CD14-positive monocyte (primary cell): ENCODE measurements at regions not wholly inside any gene's neighbourhood (a gene's known extent, or its start where the extent isn't known, plus 50 kb on each side); places are given as distances from the start of the nearest gene placed in this dataset.

Experiments used
- DNase-seq, 3 donors: peaks; one replicate each; pipeline ENCODE4 v3.0.0-alpha.2; 2011 to 2022
- H2AFZ ChIP-seq: 2 replicates; pipeline ENCODE4 v1.6.0; 2012; ENCODE audit warnings: mild to moderate bottlenecking, low read depth, low read length, inconsistent platforms; ENCODE audit not compliant: insufficient read depth, poor library complexity, severe bottlenecking
- H3K27ac ChIP-seq, 2 donors: 1 replicate in 1 of 2; 2 replicates in 1 of 2; pipeline ENCODE4 v1.5.1; 2012 to 2013; ENCODE audit warnings: low read length in 2 of 2, control low read depth in 1 of 2, inconsistent platforms in 1 of 2, low read depth in 1 of 2, mild to moderate bottlenecking in 1 of 2
- H3K27me3 ChIP-seq, 2 donors: one replicate each; pipeline versions ENCODE4 v1.6.0 to v1.6.1; 2011 to 2013; ENCODE audit warnings: low read length in 2 of 2; ENCODE audit not compliant: control insufficient read depth in 2 of 2, insufficient read depth in 2 of 2
- H3K36me3 ChIP-seq, 2 donors: replicated peaks in 1 of 2; 1 replicate in 1 of 2; 2 replicates in 1 of 2; pipeline versions ENCODE4 v1.5.1 to v1.6.1; 2012 to 2013; ENCODE audit warnings: low read length in 2 of 2, control low read depth in 1 of 2, inconsistent platforms in 1 of 2, mild to moderate bottlenecking in 1 of 2; ENCODE audit not compliant: insufficient read depth in 2 of 2, control insufficient read depth in 1 of 2
- H3K4me1 ChIP-seq, 2 donors: 1 replicate in 1 of 2; 2 replicates in 1 of 2; pipeline versions ENCODE4 v1.5.1 to v1.6.1; 2012 to 2013; ENCODE audit warnings: low read length in 2 of 2, control low read depth in 1 of 2, inconsistent platforms in 1 of 2, mild to moderate bottlenecking in 1 of 2, moderate library complexity in 1 of 2; ENCODE audit not compliant: insufficient read depth in 2 of 2, control insufficient read depth in 1 of 2
- H3K4me2 ChIP-seq: replicated peaks from 2 replicates; pipeline ENCODE3; 2012; ENCODE audit warnings: low read length, moderate library complexity, mild to moderate bottlenecking; ENCODE audit not compliant: poor library complexity, severe bottlenecking; ENCODE audit errors: extremely low read depth
- H3K4me3 ChIP-seq, 3 experiments: fragments of 200-600 bp in 1 of 3; sonication (generic) in 1 of 3; replicated peaks in 1 of 3; 1 replicate in 2 of 3; 2 replicates in 1 of 3; pipeline ENCODE4 v1.5.1; 2011 to 2013; ENCODE audit warnings: low read length in 3 of 3, mild to moderate bottlenecking in 3 of 3, control low read depth in 2 of 3, low read depth in 2 of 3, inconsistent platforms in 1 of 3, moderate library complexity in 1 of 3
- H3K79me2 ChIP-seq: 2 replicates; pipeline ENCODE4 v1.6.0; 2012; ENCODE audit warnings: mild to moderate bottlenecking, control low read depth, inconsistent platforms, low read length, moderate library complexity; ENCODE audit not compliant: insufficient read depth
- H3K9ac ChIP-seq: 2 replicates; pipeline ENCODE4 v1.6.0; 2017; ENCODE audit warnings: low read length, mild to moderate bottlenecking; ENCODE audit not compliant: insufficient read depth, poor library complexity, severe bottlenecking
- H3K9me3 ChIP-seq, 2 donors: replicated peaks in 1 of 2; 1 replicate in 1 of 2; 2 replicates in 1 of 2; pipeline versions ENCODE4 v1.5.1 to v1.6.1; 2012 to 2013; ENCODE audit warnings: low read length in 2 of 2, control low read depth in 1 of 2; ENCODE audit not compliant: control insufficient read depth in 1 of 2, insufficient read depth in 1 of 2
- H4K20me1 ChIP-seq: 2 replicates; pipeline ENCODE4 v1.6.0; 2012; ENCODE audit warnings: mild to moderate bottlenecking, low read length, control low read depth, moderate library complexity; ENCODE audit not compliant: insufficient read depth
- H3K27ac Mint-ChIP-seq, 7 donors: one replicate each; pipeline ENCODE4 v1.8.0; 2020; ENCODE audit warnings: mild to moderate bottlenecking in 7 of 7, mixed read lengths in 7 of 7, moderate library complexity in 6 of 7, inconsistent platforms in 2 of 7
- H3K27me3 Mint-ChIP-seq, 3 donors: one replicate each; pipeline ENCODE4 v1.8.0; 2021 to 2022; ENCODE audit warnings: low read depth in 3 of 3, mild to moderate bottlenecking in 3 of 3, mixed read lengths in 3 of 3, moderate library complexity in 3 of 3, inconsistent platforms in 1 of 3
- H3K36me3 Mint-ChIP-seq, 2 donors: one replicate each; pipeline ENCODE4 v1.8.0; 2020; ENCODE audit warnings: mixed read lengths in 2 of 2, inconsistent platforms in 1 of 2, mild to moderate bottlenecking in 1 of 2
- H3K4me1 Mint-ChIP-seq: one replicate; pipeline ENCODE4 v1.8.0; 2020; ENCODE audit warnings: mild to moderate bottlenecking, mixed read lengths
- H3K4me3 Mint-ChIP-seq, 2 donors: one replicate each; pipeline ENCODE4 v1.8.0; 2020; ENCODE audit warnings: mild to moderate bottlenecking in 2 of 2, mixed read lengths in 2 of 2, moderate library complexity in 1 of 2
- H3K9me3 Mint-ChIP-seq, 7 donors: one replicate each; pipeline ENCODE4 v1.8.0; 2020 to 2022; ENCODE audit warnings: mixed read lengths in 7 of 7, mild to moderate bottlenecking in 6 of 7, moderate library complexity in 6 of 7, inconsistent platforms in 2 of 7
- WGBS: methylation state at CpG from one replicate; pipeline ENCODE4 v1.1.5; 2013; ENCODE audit warnings: missing lambda C conversion rate; ENCODE audit not compliant: insufficient coverage; 5-methylcytosine and 5-hydroxymethylcytosine counted together
- intact Hi-C, 2 donors: fragments of 100-400 bp; cut with micrococcal nuclease; formaldehyde crosslinking; loops; one replicate each; pipeline versions ENCODE4 v1.15.0 to v1.15.1; 2023
- TF ChIP-seq, protein P1 (sequence below): fragments of 200-600 bp; IDR thresholded peaks from one replicate; pipeline ENCODE4 v1.8.0; 2022; ENCODE audit warnings: antibody characterized with exemption, mild to moderate bottlenecking

DNA sequence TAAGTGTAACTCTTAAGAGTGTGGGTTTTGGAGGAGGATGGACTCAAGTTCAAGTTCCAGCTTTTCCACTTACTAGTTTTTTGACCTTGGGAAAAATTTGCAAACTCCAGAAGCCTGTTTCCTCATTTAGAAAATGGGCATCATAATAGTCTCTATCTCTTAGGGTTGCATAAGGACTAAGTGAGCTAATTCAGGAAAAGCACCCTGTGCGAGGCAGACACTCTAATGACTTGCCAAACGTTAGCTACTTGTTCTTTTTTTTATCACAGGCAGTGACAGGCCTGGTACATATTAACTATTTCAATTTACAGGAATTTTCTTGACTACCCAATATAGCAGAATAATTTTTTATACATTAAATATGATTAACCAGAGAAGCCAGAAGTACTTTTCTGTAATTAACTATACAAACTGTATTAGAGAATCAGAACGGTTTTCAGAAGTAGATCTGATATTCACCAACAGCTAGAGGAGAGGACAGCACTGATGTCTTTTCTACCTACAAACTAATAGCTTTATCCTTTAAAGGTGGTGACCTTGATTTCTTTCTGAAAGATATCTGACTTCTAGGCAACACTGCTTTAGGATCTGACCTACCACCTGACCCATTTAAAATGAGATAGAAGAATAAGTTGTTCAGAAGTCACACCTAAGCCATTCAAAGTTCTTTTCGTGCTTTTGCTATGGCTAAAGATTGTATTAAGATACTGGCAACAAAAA lies 139.6 kb upstream of the HAND2 start:
- H3K27me3 Mint-ChIP-seq = no peaks in the 10 kb centered on the region
- H3K27ac ChIP-seq = no peak overlapping the region
- H3K79me2 ChIP-seq = no peaks in the 10 kb centered on the region
- no peaks in the 10 kb centered on the region for H3K4me1 ChIP-seq
- intact Hi-C loops = no loop called here
- DNase-seq = no peak
- peaks cover 0 to 4% (median 0%) of the 10 kb centered on the region in 7 donors for H3K9me3 Mint-ChIP-seq
- no peaks in the 10 kb centered on the region for H3K36me3 Mint-ChIP-seq
- H3K4me3 Mint-ChIP-seq = no peak overlapping the region
- H3K9ac ChIP-seq = no peak overlapping the region
- no peak overlapping the region for H3K4me2 ChIP-seq
- no peaks in the 10 kb centered on the region for H3K4me1 Mint-ChIP-seq
- no peaks in the 10 kb centered on the region for H3K27me3 ChIP-seq
- no CpG with 5 or more reads among the region's 4 CpGs for WGBS
- no peaks in the 10 kb centered on the region for H4K20me1 ChIP-seq
- TF ChIP-seq, protein P1, sequence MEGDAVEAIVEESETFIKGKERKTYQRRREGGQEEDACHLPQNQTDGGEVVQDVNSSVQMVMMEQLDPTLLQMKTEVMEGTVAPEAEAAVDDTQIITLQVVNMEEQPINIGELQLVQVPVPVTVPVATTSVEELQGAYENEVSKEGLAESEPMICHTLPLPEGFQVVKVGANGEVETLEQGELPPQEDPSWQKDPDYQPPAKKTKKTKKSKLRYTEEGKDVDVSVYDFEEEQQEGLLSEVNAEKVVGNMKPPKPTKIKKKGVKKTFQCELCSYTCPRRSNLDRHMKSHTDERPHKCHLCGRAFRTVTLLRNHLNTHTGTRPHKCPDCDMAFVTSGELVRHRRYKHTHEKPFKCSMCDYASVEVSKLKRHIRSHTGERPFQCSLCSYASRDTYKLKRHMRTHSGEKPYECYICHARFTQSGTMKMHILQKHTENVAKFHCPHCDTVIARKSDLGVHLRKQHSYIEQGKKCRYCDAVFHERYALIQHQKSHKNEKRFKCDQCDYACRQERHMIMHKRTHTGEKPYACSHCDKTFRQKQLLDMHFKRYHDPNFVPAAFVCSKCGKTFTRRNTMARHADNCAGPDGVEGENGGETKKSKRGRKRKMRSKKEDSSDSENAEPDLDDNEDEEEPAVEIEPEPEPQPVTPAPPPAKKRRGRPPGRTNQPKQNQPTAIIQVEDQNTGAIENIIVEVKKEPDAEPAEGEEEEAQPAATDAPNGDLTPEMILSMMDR = no peak
- H2AFZ ChIP-seq = no peak overlapping the region
- no peaks in the 10 kb centered on the region for H3K36me3 ChIP-seq
- H3K9me3 ChIP-seq = peaks cover 0 to 3% of the 10 kb centered on the region in 2 donors
- H3K27ac Mint-ChIP-seq = no peak overlapping the region
- no peak overlapping the region for H3K4me3 ChIP-seq

DNA sequence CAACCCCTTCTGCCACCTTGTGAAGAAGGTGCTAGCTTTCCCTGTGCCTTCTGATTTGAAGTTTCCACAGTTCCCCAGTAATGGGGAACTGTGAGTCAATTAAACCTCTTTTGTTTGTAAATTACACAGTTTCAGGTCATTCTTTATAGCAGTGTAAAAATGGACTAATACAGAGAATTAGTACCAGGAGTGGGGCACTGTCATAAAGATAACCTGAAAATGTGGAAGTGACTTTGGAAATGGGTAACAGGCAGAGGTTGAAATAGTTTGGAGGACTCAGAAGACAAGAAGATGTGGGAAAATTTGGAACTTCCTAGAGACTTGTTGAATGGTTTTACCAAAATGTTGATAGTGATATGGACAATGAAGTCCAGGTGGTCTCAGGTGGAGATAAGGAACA lies 131.0 kb upstream of the HAND2 start:
- DNase-seq = no peak
- H3K4me3 Mint-ChIP-seq = no peak overlapping the region
- H3K9ac ChIP-seq = no peak overlapping the region

More for the DNA sequence above, 131.0 kb upstream of the HAND2 start:
- Histone ChIP-seq H3K27ac (no peak overlapping the region), H3K9me3 (no peaks in the 10 kb centered on the region), H2AFZ (no peak overlapping the region), H4K20me1 (no peaks in the 10 kb centered on the region), H3K36me3 (no peaks in the 10 kb centered on the region), H3K79me2 (no peaks in the 10 kb centered on the region), H3K27me3 (no peaks in the 10 kb centered on the region), H3K4me3 (no peak overlapping the region), H3K4me2 (no peak overlapping the region), H3K4me1 (no peaks in the 10 kb centered on the region)
- TF ChIP-seq, protein P1 = no peak
- Mint-ChIP-seq H3K27me3 (peaks cover 0 to 2% (median 0%) of the 10 kb centered on the region in 3 donors), H3K36me3 (no peaks in the 10 kb centered on the region), H3K9me3 (peaks cover 2 to 9% (median 3%) of the 10 kb centered on the region in 7 donors), H3K4me1 (no peaks in the 10 kb centered on the region), H3K27ac (no peak overlapping the region)
- intact Hi-C loops = no loop called here
